Stomach (tissue), 4 donors: ENCODE measurements at regions not wholly inside any gene's neighbourhood (a gene's known extent, or its start where the extent isn't known, plus 50 kb on each side); places are given as distances from the start of the nearest gene placed in this dataset.

Experiments used
- EP300 ChIP-seq: sonication (generic); formaldehyde crosslinking; IDR thresholded peaks from one replicate; pipeline ENCODE4 v1.6.1; 2017; ENCODE audit warnings: antibody characterized with exemption
- POLR2A ChIP-seq, 4 donors: fragments of 450-650 bp; IDR thresholded peaks; one replicate each; pipeline ENCODE4 v1.6.1; 2016; ENCODE audit warnings: antibody characterized with exemption in 4 of 4, control low read depth in 2 of 4, mild to moderate bottlenecking in 1 of 4, moderate library complexity in 1 of 4
- TF ChIP-seq, protein P1 (sequence below), 7 experiments: fragments of 450-650 bp in 4 of 7; fragments of 200-600 bp in 3 of 7; sonication (generic) in 3 of 7; IDR thresholded peaks; one replicate each; pipeline ENCODE4 v1.5.1; 2016 to 2019; ENCODE audit warnings: antibody characterized with exemption in 7 of 7, control low read depth in 2 of 7, mild to moderate bottlenecking in 1 of 7

DNA sequence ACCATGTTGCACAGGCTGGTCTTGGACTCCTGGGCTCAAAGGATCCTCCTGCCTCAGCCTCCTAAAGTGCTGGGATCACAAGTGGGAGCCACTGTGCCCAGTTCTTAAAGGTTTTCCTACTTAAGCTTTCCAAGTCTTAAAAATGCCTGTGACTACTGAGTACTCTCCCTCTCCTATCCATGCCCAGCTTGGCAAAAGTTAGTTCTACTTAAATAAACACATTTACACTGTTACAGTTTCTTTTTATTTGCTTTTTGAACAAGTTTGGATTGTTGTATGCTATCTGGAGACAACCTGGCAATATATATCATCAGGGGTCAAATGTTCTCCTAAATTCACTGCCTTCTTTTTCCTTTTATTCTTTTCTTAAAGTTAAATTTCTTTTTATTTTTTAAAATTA lies 61.0 kb upstream of the GCM1 start:
- TF ChIP-seq POLR2A (IDR thresholded peaks at IDR 0.05) = no peak
- TF ChIP-seq, protein P1, sequence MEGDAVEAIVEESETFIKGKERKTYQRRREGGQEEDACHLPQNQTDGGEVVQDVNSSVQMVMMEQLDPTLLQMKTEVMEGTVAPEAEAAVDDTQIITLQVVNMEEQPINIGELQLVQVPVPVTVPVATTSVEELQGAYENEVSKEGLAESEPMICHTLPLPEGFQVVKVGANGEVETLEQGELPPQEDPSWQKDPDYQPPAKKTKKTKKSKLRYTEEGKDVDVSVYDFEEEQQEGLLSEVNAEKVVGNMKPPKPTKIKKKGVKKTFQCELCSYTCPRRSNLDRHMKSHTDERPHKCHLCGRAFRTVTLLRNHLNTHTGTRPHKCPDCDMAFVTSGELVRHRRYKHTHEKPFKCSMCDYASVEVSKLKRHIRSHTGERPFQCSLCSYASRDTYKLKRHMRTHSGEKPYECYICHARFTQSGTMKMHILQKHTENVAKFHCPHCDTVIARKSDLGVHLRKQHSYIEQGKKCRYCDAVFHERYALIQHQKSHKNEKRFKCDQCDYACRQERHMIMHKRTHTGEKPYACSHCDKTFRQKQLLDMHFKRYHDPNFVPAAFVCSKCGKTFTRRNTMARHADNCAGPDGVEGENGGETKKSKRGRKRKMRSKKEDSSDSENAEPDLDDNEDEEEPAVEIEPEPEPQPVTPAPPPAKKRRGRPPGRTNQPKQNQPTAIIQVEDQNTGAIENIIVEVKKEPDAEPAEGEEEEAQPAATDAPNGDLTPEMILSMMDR (IDR thresholded peaks at IDR 0.05) = no peak
- TF ChIP-seq EP300 = no peak
